Lung microvascular endothelial cell (primary cell): ENCODE measurements at regions not wholly inside any gene's neighbourhood (a gene's known extent, or its start where the extent isn't known, plus 50 kb on each side); places are given as distances from the start of the nearest gene placed in this dataset.

Experiments used
- DNase-seq, 2 donors: peaks; one replicate each; pipeline versions ENCODE4 v3.0.0 to v3.0.0-alpha.2; 2010; ENCODE audit warnings: low read depth in 2 of 2

- DNase-seq: no peak
Observed at GRCh38 chrX:11952176-11952720, 186.0 kb upstream of the FRMPD4 start.

- peak in 1 of 2 donors; percentile 61 for DNase-seq
Observed at GRCh38 chrX:11953615-11954014, 184.7 kb upstream of the FRMPD4 start.

- DNase-seq: no peak
Observed at GRCh38 chrX:11954176-11954575, 184.1 kb upstream of the FRMPD4 start.

GRCh38 chrX:11960031-11960430, 178.2 kb upstream of the FRMPD4 start:
- peak in 1 of 2 donors; percentile 8 for DNase-seq

- DNase-seq: peak; percentile 19 to 20
Observed at GRCh38 chrX:11965436-11965835, 172.8 kb upstream of the FRMPD4 start.

- DNase-seq: peak; percentile 7 to 28
Observed at GRCh38 chrX:11967986-11968869, 170.0 kb upstream of the FRMPD4 start.

- no peak for DNase-seq
Observed at GRCh38 chrX:11968991-11969390, 169.3 kb upstream of the FRMPD4 start.

- peak in 1 of 2 donors; percentile 29 for DNase-seq
Observed at GRCh38 chrX:11970578-11971359, 167.5 kb upstream of the FRMPD4 start.

- DNase-seq: no peak
Observed at GRCh38 chrX:11976663-11977062, 161.6 kb upstream of the FRMPD4 start.

- no peak for DNase-seq
Observed at GRCh38 chrX:11992271-11992670, 146.0 kb upstream of the FRMPD4 start.

- no peak for DNase-seq
Observed at GRCh38 chrX:11995146-11995545, 143.1 kb upstream of the FRMPD4 start.

GRCh38 chrX:11996810-11997209, 141.5 kb upstream of the FRMPD4 start:
- no peak for DNase-seq

- peak in 1 of 2 donors; percentile 7 for DNase-seq
Observed at GRCh38 chrX:11998944-11999343, 139.3 kb upstream of the FRMPD4 start.

- DNase-seq: no peak
Observed at GRCh38 chrX:12002876-12003275, 135.4 kb upstream of the FRMPD4 start.

- peak in 1 of 2 donors; percentile 35 for DNase-seq
Observed at GRCh38 chrX:12007881-12008280, 130.4 kb upstream of the FRMPD4 start.

GRCh38 chrX:12010436-12010835, 127.8 kb upstream of the FRMPD4 start:
- DNase-seq: no peak

- no peak for DNase-seq
Observed at GRCh38 chrX:12011075-12011474, 127.2 kb upstream of the FRMPD4 start.

- peak in 1 of 2 donors; percentile 8 for DNase-seq
Observed at GRCh38 chrX:12013211-12013618, 125.1 kb upstream of the FRMPD4 start.

GRCh38 chrX:12021698-12022097, 116.6 kb upstream of the FRMPD4 start:
- no peak for DNase-seq

- peak in 1 of 2 donors; percentile 2 for DNase-seq
Observed at GRCh38 chrX:12026481-12026880, 111.8 kb upstream of the FRMPD4 start.

- DNase-seq: no peak
Observed at GRCh38 chrX:12032082-12032481, 106.2 kb upstream of the FRMPD4 start.

- DNase-seq: no peak
Observed at GRCh38 chrX:12034741-12035140, 103.5 kb upstream of the FRMPD4 start.
